AG09309 (cell line): ENCODE measurements at regions not wholly inside any gene's neighbourhood (a gene's known extent, or its start where the extent isn't known, plus 50 kb on each side); places are given as distances from the start of the nearest gene placed in this dataset.

Experiments
- DNase-seq: peaks from one replicate; pipeline ENCODE4 v3.0.0-alpha.2; 2010; ENCODE audit warnings: low read depth
- H3K4me3 ChIP-seq: 2 replicates; pipeline ENCODE4 v1.5.1; 2011; ENCODE audit warnings: mild to moderate bottlenecking, low read depth, low read length, moderate library complexity; ENCODE audit not compliant: control insufficient read depth
- CTCF ChIP-seq: IDR thresholded peaks from 2 replicates; pipeline ENCODE4 v1.5.1; 2011; ENCODE audit warnings: mild to moderate bottlenecking, low read depth, low read length, inconsistent platforms; ENCODE audit not compliant: insufficient read depth, control insufficient read depth; ENCODE audit errors: missing control alignments

GRCh38 chr4:38396091-38396490 lies 267.9 kb upstream of the KLF3 start:
- no peak overlapping the region for H3K4me3 ChIP-seq
- no peak for DNase-seq
- no peak for TF ChIP-seq CTCF

GRCh38 chr4:38396845-38397547 lies 267.0 kb upstream of the KLF3 start:
- DNase-seq = no peak
- no peak overlapping the region for H3K4me3 ChIP-seq
- TF ChIP-seq CTCF = no peak

- TF ChIP-seq CTCF = no peak
- no peak overlapping the region for H3K4me3 ChIP-seq
- no peak for DNase-seq
These were observed 263.1 kb upstream of the KLF3 start for GRCh38 chr4:38400946-38401345.

- no peak for DNase-seq
- TF ChIP-seq CTCF = no peak
- H3K4me3 ChIP-seq = no peak overlapping the region
These were observed 257.8 kb upstream of the KLF3 start for GRCh38 chr4:38406243-38406642.

- H3K4me3 ChIP-seq = no peak overlapping the region
- no peak for DNase-seq
- no peak for TF ChIP-seq CTCF
These were observed 254.1 kb upstream of the KLF3 start for GRCh38 chr4:38409852-38410251.

GRCh38 chr4:38411092-38411491 lies 252.9 kb upstream of the KLF3 start:
- no peak for TF ChIP-seq CTCF
- no peak overlapping the region for H3K4me3 ChIP-seq
- peak; percentile 1 for DNase-seq
